ENCODE measurements at regions not wholly inside any gene's neighbourhood (a gene's known extent, or its start where the extent isn't known, plus 50 kb on each side); places are given as distances from the start of the nearest gene placed in this dataset.

DNA sequence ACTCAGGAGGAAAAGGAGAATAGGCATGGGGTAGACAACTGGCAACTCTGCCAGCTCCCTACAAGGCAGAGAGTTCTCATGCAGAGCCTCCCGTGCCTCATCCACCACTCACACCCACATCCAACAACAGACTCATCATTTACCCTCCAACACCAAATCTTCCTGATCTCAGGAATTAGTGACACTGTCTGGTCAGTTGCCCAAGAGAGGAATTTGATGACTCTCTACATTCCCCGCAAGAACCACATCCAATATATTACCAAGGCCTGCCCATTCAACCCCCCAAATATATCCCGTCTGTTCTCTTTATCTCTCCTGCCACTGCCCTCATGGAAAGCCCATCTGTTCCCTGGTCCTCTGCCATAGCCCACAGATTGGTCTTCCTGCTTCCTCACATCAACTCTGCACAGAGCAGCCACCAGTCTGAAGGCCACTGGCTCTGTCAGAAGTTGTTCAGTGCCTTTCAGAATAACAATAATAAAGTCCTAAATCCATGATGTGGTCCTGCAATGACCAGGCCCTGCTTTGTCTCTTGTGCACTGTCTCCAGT lies 57.5 kb upstream of the CD82 start:
- ATAC-seq (ENCODE audit: insufficient read depth, low read depth) = no peak
- no peaks in the 10 kb centered on the region for H4K20me1 ChIP-seq (ENCODE audit: insufficient read depth, low read length)
- H3K4me3 ChIP-seq (ENCODE audit: low read depth in 1 of 2, low read length in 2 of 2) = no peak overlapping the region
- no peak overlapping the region for H2AFZ ChIP-seq (ENCODE audit: low read depth, low read length)
- H3K27ac ChIP-seq (ENCODE audit: low read length) = no peak overlapping the region
- no peaks in the 10 kb centered on the region for H3K9me3 ChIP-seq (ENCODE audit: insufficient read depth, low read length, severe bottlenecking)
- H3K79me2 ChIP-seq (ENCODE audit: insufficient read depth, low read length) = no peaks in the 10 kb centered on the region
- H3K9ac ChIP-seq (ENCODE audit: low read depth, low read length) = no peak overlapping the region
- H3K27me3 ChIP-seq (ENCODE audit: insufficient read depth, low read length, poor library complexity) = peaks cover 4% of the 10 kb centered on the region
- no peaks in the 10 kb centered on the region for H3K4me1 ChIP-seq (ENCODE audit: insufficient read depth, low read length)
- no peak overlapping the region for H3K4me2 ChIP-seq (ENCODE audit: insufficient read depth, low read length)
- DNase-seq = no peak
- H3K36me3 ChIP-seq (ENCODE audit: insufficient read depth, low read length) = no peaks in the 10 kb centered on the region
- no peak for TF ChIP-seq EZH2 (IDR thresholded peaks at IDR 0.05; ENCODE audit: borderline replicate concordance, low read depth, low read length, severe bottlenecking)
- TF ChIP-seq, protein P1, sequence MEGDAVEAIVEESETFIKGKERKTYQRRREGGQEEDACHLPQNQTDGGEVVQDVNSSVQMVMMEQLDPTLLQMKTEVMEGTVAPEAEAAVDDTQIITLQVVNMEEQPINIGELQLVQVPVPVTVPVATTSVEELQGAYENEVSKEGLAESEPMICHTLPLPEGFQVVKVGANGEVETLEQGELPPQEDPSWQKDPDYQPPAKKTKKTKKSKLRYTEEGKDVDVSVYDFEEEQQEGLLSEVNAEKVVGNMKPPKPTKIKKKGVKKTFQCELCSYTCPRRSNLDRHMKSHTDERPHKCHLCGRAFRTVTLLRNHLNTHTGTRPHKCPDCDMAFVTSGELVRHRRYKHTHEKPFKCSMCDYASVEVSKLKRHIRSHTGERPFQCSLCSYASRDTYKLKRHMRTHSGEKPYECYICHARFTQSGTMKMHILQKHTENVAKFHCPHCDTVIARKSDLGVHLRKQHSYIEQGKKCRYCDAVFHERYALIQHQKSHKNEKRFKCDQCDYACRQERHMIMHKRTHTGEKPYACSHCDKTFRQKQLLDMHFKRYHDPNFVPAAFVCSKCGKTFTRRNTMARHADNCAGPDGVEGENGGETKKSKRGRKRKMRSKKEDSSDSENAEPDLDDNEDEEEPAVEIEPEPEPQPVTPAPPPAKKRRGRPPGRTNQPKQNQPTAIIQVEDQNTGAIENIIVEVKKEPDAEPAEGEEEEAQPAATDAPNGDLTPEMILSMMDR (IDR thresholded peaks at IDR 0.05; ENCODE audit: borderline replicate concordance, extremely low read depth, low read length, poor library complexity, severe bottlenecking) = no peak

DNA sequence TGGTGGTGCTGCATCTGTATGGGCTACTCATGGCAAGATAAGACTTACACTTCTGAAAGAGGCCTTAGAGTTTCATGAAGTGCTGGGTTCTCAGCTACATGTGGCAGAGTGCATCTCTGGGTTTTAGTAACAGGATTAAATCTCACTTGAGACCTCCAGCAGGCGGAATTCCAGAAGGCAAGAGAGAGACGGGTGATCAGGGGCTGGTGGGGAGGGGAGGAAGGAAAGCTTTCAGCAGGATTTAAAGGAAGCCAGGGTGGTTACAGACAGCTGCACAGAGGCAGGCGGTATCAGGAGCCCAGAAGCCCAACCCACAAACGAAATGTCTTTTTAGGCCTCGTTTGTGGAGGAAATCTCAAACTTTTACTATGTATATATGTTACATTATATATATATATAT lies 56.2 kb upstream of the CD82 start:
- ATAC-seq (ENCODE audit: insufficient read depth, low read depth) = no peak
- Histone ChIP-seq H3K4me2 (ENCODE audit: insufficient read depth, low read length) (no peak overlapping the region), H3K27me3 (ENCODE audit: insufficient read depth, low read length, poor library complexity) (peaks cover 4% of the 10 kb centered on the region), H3K4me1 (ENCODE audit: insufficient read depth, low read length) (no peaks in the 10 kb centered on the region), H3K9ac (ENCODE audit: low read depth, low read length) (no peak overlapping the region), H3K4me3 (ENCODE audit: low read depth in 1 of 2, low read length in 2 of 2) (no peak overlapping the region), H3K36me3 (ENCODE audit: insufficient read depth, low read length) (no peaks in the 10 kb centered on the region), H3K27ac (ENCODE audit: low read length) (no peak overlapping the region), H3K9me3 (ENCODE audit: insufficient read depth, low read length, severe bottlenecking) (no peaks in the 10 kb centered on the region), H3K79me2 (ENCODE audit: insufficient read depth, low read length) (no peaks in the 10 kb centered on the region), H4K20me1 (ENCODE audit: insufficient read depth, low read length) (no peaks in the 10 kb centered on the region), H2AFZ (ENCODE audit: low read depth, low read length) (no peak overlapping the region)
- no peak for DNase-seq
- TF ChIP-seq EZH2 (IDR thresholded peaks at IDR 0.05; ENCODE audit: borderline replicate concordance, low read depth, low read length, severe bottlenecking) = no peak
- TF ChIP-seq, protein P1 (IDR thresholded peaks at IDR 0.05; ENCODE audit: borderline replicate concordance, extremely low read depth, low read length, poor library complexity, severe bottlenecking) = no peak

DNA sequence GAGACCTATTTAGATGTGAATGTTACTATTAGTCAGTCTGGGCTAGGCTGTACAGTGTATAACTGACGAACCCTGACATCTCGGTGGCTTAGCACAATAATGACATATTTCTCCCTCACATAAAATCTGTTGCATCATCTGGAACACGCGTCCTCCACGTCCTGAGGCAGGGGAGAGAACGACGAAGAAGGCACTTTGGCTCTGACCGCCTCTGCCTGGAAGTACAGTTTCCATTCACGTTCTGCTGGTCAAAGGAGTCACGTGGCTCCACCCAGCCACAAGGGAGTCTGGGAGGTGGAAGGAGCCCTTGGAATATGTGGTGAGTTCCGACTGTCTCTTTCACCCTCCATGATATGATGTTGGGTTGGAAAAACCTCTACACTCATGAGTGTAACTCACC lies 55.1 kb upstream of the CD82 start:
- Histone ChIP-seq H3K36me3 (ENCODE audit: insufficient read depth, low read length) (no peaks in the 10 kb centered on the region), H3K4me1 (ENCODE audit: insufficient read depth, low read length) (no peaks in the 10 kb centered on the region), H3K27ac (ENCODE audit: low read length) (no peak overlapping the region), H3K9me3 (ENCODE audit: insufficient read depth, low read length, severe bottlenecking) (no peaks in the 10 kb centered on the region), H3K4me2 (ENCODE audit: insufficient read depth, low read length) (no peak overlapping the region), H4K20me1 (ENCODE audit: insufficient read depth, low read length) (no peaks in the 10 kb centered on the region), H3K4me3 (ENCODE audit: low read depth in 1 of 2, low read length in 2 of 2) (no peak overlapping the region), H3K27me3 (ENCODE audit: insufficient read depth, low read length, poor library complexity) (peaks cover 8% of the 10 kb centered on the region), H2AFZ (ENCODE audit: low read depth, low read length) (no peak overlapping the region), H3K79me2 (ENCODE audit: insufficient read depth, low read length) (no peaks in the 10 kb centered on the region), H3K9ac (ENCODE audit: low read depth, low read length) (no peak overlapping the region)
- no peak for DNase-seq
- TF ChIP-seq, protein P1 (IDR thresholded peaks at IDR 0.05; ENCODE audit: borderline replicate concordance, extremely low read depth, low read length, poor library complexity, severe bottlenecking) = no peak
- no peak for TF ChIP-seq EZH2 (IDR thresholded peaks at IDR 0.05; ENCODE audit: borderline replicate concordance, low read depth, low read length, severe bottlenecking)
- ATAC-seq (ENCODE audit: insufficient read depth, low read depth) = no peak

DNA sequence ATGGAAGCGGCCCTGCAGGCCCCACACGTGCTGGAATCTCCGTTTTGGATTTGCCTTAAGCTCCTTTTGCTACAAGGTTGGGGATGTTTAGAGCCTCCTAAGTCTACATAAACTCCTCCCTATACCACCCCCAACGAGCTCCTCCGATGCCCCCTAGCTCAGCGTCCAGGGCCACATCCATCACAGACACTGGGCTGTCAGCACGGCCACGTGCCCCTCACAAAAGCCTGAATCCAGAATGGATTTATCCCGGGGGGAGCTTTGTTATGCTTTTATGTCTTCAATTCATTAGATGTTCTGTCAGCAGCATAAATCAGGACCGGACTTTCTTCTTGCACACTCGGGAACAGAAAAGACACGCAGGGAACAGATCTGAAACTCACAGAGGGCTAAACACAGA lies 52.6 kb upstream of the CD82 start:
- no peaks in the 10 kb centered on the region for H4K20me1 ChIP-seq (ENCODE audit: insufficient read depth, low read length)
- H3K27me3 ChIP-seq (ENCODE audit: insufficient read depth, low read length, poor library complexity) = peaks cover 8% of the 10 kb centered on the region
- H3K27ac ChIP-seq (ENCODE audit: low read length) = no peak overlapping the region
- H3K4me2 ChIP-seq (ENCODE audit: insufficient read depth, low read length) = no peak overlapping the region
- H3K4me1 ChIP-seq (ENCODE audit: insufficient read depth, low read length) = no peaks in the 10 kb centered on the region
- ATAC-seq (ENCODE audit: insufficient read depth, low read depth) (no peak), DNase-seq (no peak)
- H3K4me3 ChIP-seq (ENCODE audit: low read depth in 1 of 2, low read length in 2 of 2) = no peak overlapping the region
- H2AFZ ChIP-seq (ENCODE audit: low read depth, low read length) = no peak overlapping the region
- H3K79me2 ChIP-seq (ENCODE audit: insufficient read depth, low read length) = no peaks in the 10 kb centered on the region
- TF ChIP-seq EZH2 (IDR thresholded peaks at IDR 0.05; ENCODE audit: borderline replicate concordance, low read depth, low read length, severe bottlenecking) = no peak
- TF ChIP-seq, protein P1 (IDR thresholded peaks at IDR 0.05; ENCODE audit: borderline replicate concordance, extremely low read depth, low read length, poor library complexity, severe bottlenecking) = no peak
- no peaks in the 10 kb centered on the region for H3K9me3 ChIP-seq (ENCODE audit: insufficient read depth, low read length, severe bottlenecking)
- no peaks in the 10 kb centered on the region for H3K36me3 ChIP-seq (ENCODE audit: insufficient read depth, low read length)
- H3K9ac ChIP-seq (ENCODE audit: low read depth, low read length) = no peak overlapping the region
